Cardiac muscle cell (in vitro differentiated cells and primary cell): ENCODE measurements at regions not wholly inside any gene's neighbourhood (a gene's known extent, or its start where the extent isn't known, plus 50 kb on each side); places are given as distances from the start of the nearest gene placed in this dataset.

Experiments used
- DNase-seq, 2 donors: peaks; one replicate each; pipeline versions ENCODE4 v3.0.0 to v3.0.0-alpha.2; 2010 to 2017; ENCODE audit warnings: low read depth in 1 of 2, low spot score in 1 of 2
- H3K27ac ChIP-seq: fragments of 200-600 bp; sonication (generic); 2 replicates; pipeline ENCODE4 v1.5.1; 2016
- H3K27me3 ChIP-seq: fragments of 200-600 bp; sonication (generic); 2 replicates; pipeline ENCODE4 v1.6.0; 2016; ENCODE audit warnings: control low read depth
- H3K36me3 ChIP-seq: fragments of 200-600 bp; sonication (generic); 2 replicates; pipeline ENCODE4 v1.5.1; 2016; ENCODE audit warnings: control low read depth
- H3K4me1 ChIP-seq: fragments of 200-600 bp; sonication (generic); 2 replicates; pipeline ENCODE4 v1.8.1; 2017; ENCODE audit warnings: low read depth, mild to moderate bottlenecking, mixed run types
- H3K4me3 ChIP-seq: fragments of 200-600 bp; sonication (generic); 2 replicates; pipeline ENCODE4 v1.5.1; 2016; ENCODE audit warnings: mild to moderate bottlenecking
- H3K9me3 ChIP-seq: fragments of 200-600 bp; sonication (generic); 2 replicates; pipeline ENCODE4 v1.5.1; 2017; ENCODE audit warnings: low read depth, mild to moderate bottlenecking, control low read depth
- CTCF ChIP-seq: IDR thresholded peaks from 2 replicates; pipeline ENCODE4 v1.5.1; 2012; ENCODE audit warnings: low read depth, mild to moderate bottlenecking, low read length

GRCh38 chr2:144088863-144089262 is 431.1 kb downstream of the ZEB2 start:
- Histone ChIP-seq H3K4me1 (no peaks in the 10 kb centered on the region), H3K4me3 (no peak overlapping the region), H3K27ac (no peak overlapping the region), H3K9me3 (no peaks in the 10 kb centered on the region), H3K27me3 (no peaks in the 10 kb centered on the region), H3K36me3 (no peaks in the 10 kb centered on the region)
- DNase-seq, result no peak
- no peak for TF ChIP-seq CTCF

- H3K9me3 ChIP-seq, result no peaks in the 10 kb centered on the region
- H3K27ac ChIP-seq, result no peak overlapping the region
- no peaks in the 10 kb centered on the region for H3K36me3 ChIP-seq
- DNase-seq, result no peak
- no peaks in the 10 kb centered on the region for H3K27me3 ChIP-seq
- H3K4me1 ChIP-seq, result no peaks in the 10 kb centered on the region
- no peak for TF ChIP-seq CTCF
- no peak overlapping the region for H3K4me3 ChIP-seq
Measured at GRCh38 chr2:144086965-144087364, 433.0 kb downstream of the ZEB2 start.

GRCh38 chr2:144085016-144085415 is 434.9 kb downstream of the ZEB2 start:
- no peak for TF ChIP-seq CTCF
- DNase-seq, result no peak
- Histone ChIP-seq H3K36me3 (no peaks in the 10 kb centered on the region), H3K9me3 (no peaks in the 10 kb centered on the region), H3K4me3 (no peak overlapping the region), H3K27ac (no peak overlapping the region), H3K4me1 (no peaks in the 10 kb centered on the region), H3K27me3 (no peaks in the 10 kb centered on the region)

- Histone ChIP-seq H3K4me3 (no peak overlapping the region), H3K27ac (no peak overlapping the region), H3K36me3 (no peaks in the 10 kb centered on the region), H3K27me3 (no peaks in the 10 kb centered on the region), H3K9me3 (no peaks in the 10 kb centered on the region), H3K4me1 (no peaks in the 10 kb centered on the region)
- TF ChIP-seq CTCF, result no peak
- DNase-seq, result peak in 1 of 2 donors; percentile 30
Measured at GRCh38 chr2:144084114-144084661, 435.7 kb downstream of the ZEB2 start.

- Histone ChIP-seq H3K36me3 (no peaks in the 10 kb centered on the region), H3K4me3 (no peak overlapping the region), H3K27me3 (no peaks in the 10 kb centered on the region), H3K9me3 (no peaks in the 10 kb centered on the region), H3K4me1 (no peaks in the 10 kb centered on the region), H3K27ac (no peak overlapping the region)
- no peak for TF ChIP-seq CTCF
- DNase-seq, result peak in 1 of 2 donors; percentile 13
Measured at GRCh38 chr2:144083211-144083610, 436.7 kb downstream of the ZEB2 start.

GRCh38 chr2:144082777-144083176 is 437.1 kb downstream of the ZEB2 start:
- Histone ChIP-seq H3K27me3 (no peaks in the 10 kb centered on the region), H3K4me1 (no peaks in the 10 kb centered on the region), H3K27ac (no peak overlapping the region), H3K36me3 (no peaks in the 10 kb centered on the region), H3K4me3 (no peak overlapping the region), H3K9me3 (no peaks in the 10 kb centered on the region)
- DNase-seq, result no peak
- TF ChIP-seq CTCF, result no peak
